GM23248 (cell line): ENCODE measurements at regions not wholly inside any gene's neighbourhood (a gene's known extent, or its start where the extent isn't known, plus 50 kb on each side); places are given as distances from the start of the nearest gene placed in this dataset.

Source experiments
- EZH2 ChIP-seq: fragments of 200-600 bp; sonication (generic); IDR thresholded peaks from 2 replicates; pipeline ENCODE4 v1.6.1; 2018; ENCODE audit warnings: antibody characterized with exemption, mild to moderate bottlenecking; ENCODE audit not compliant: insufficient read depth, poor library complexity, severe bottlenecking
- EZH2phosphoT487 ChIP-seq: fragments of 200-600 bp; sonication (generic); IDR thresholded peaks from 2 replicates; pipeline ENCODE4 v1.6.1; 2018; ENCODE audit warnings: antibody characterized with exemption, moderate library complexity, mild to moderate bottlenecking, low read depth; ENCODE audit not compliant: insufficient read depth

- TF ChIP-seq EZH2: no peak
- no peak for TF ChIP-seq EZH2phosphoT487
Measured at GRCh38 chr4:106476741-106477140, 108.2 kb upstream of the GIMD1 start.
